ENCODE measurements at regions not wholly inside any gene's neighbourhood (a gene's known extent, or its start where the extent isn't known, plus 50 kb on each side); places are given as distances from the start of the nearest gene placed in this dataset.

- DNase-seq (no peak), ATAC-seq (no peak)
- intact Hi-C loops (cut with DNase I): loop anchor here in 1 of 2 donors (10.0 kb wide), 1 partner anchor 66 kb away; no protein-coding TSS in a partner anchor
These were observed 49.9 kb upstream of the IL12A start for GRCh38 chr3:159938714-159939113.

Small RNAs in the stretch of these regions (microRNA-seq; reads per million reads assigned to microRNA genes)
- 0 to 0.20 reads per million in 2 donors for gene MIR3919
